ENCODE measurements at regions not wholly inside any gene's neighbourhood (a gene's known extent, or its start where the extent isn't known, plus 50 kb on each side); places are given as distances from the start of the nearest gene placed in this dataset.
A peak's percentile ranks its signal among the peaks of the same experiment; 100 is the strongest.

- DNase-seq, result no peak
These were observed 91.2 kb upstream of the TNRC6C start for GRCh38 chr17:77867308-77867781.

- no peak for DNase-seq
These were observed 90.4 kb upstream of the TNRC6C start for GRCh38 chr17:77867976-77868713.

- DNase-seq, result no peak
These were observed 89.4 kb upstream of the TNRC6C start for GRCh38 chr17:77869041-77869599.

GRCh38 chr17:77869665-77870132 lies 88.8 kb upstream of the TNRC6C start:
- no peak for DNase-seq

- no peak for DNase-seq
These were observed 86.3 kb upstream of the TNRC6C start for GRCh38 chr17:77872199-77872598.

GRCh38 chr17:77872714-77873499 lies 85.6 kb upstream of the TNRC6C start:
- no peak for DNase-seq

- DNase-seq, result no peak
These were observed 84.8 kb upstream of the TNRC6C start for GRCh38 chr17:77873500-77874302.

GRCh38 chr17:77874303-77875050 lies 84.0 kb upstream of the TNRC6C start:
- no peak for DNase-seq

GRCh38 chr17:77875051-77875780 lies 83.3 kb upstream of the TNRC6C start:
- no peak for DNase-seq

GRCh38 chr17:77875881-77876509 lies 82.5 kb upstream of the TNRC6C start:
- DNase-seq, result no peak

- DNase-seq, result no peak
These were observed 81.5 kb upstream of the TNRC6C start for GRCh38 chr17:77877036-77877435.

- DNase-seq, result no peak
These were observed 80.7 kb upstream of the TNRC6C start for GRCh38 chr17:77877646-77878355.

GRCh38 chr17:77879226-77879895 lies 79.1 kb upstream of the TNRC6C start:
- DNase-seq, result no peak

GRCh38 chr17:77879896-77880280 lies 78.6 kb upstream of the TNRC6C start:
- no peak for DNase-seq

GRCh38 chr17:77880711-77881450 lies 77.6 kb upstream of the TNRC6C start:
- no peak for DNase-seq

- DNase-seq, result peak; percentile 42
These were observed 77.0 kb upstream of the TNRC6C start for GRCh38 chr17:77881545-77881944.

GRCh38 chr17:77882040-77882439 lies 76.5 kb upstream of the TNRC6C start:
- DNase-seq, result no peak

GRCh38 chr17:77882481-77883212 lies 75.9 kb upstream of the TNRC6C start:
- peak; percentile 63 for DNase-seq

Data from stimulated activated CD4-positive, alpha-beta T cell treated with anti-CD3 and anti-CD28 coated beads, Interleukin-4, amount 100 ng/mL, for 1 hour (primary cell).